ENCODE measurements at regions not wholly inside any gene's neighbourhood (a gene's known extent, or its start where the extent isn't known, plus 50 kb on each side); places are given as distances from the start of the nearest gene placed in this dataset.
"Not testable (repeated sequence)": the region's sequence is repeated elsewhere in the genome, so short reads cannot be mapped to it uniquely, and the experiment has no call there.

DNA sequence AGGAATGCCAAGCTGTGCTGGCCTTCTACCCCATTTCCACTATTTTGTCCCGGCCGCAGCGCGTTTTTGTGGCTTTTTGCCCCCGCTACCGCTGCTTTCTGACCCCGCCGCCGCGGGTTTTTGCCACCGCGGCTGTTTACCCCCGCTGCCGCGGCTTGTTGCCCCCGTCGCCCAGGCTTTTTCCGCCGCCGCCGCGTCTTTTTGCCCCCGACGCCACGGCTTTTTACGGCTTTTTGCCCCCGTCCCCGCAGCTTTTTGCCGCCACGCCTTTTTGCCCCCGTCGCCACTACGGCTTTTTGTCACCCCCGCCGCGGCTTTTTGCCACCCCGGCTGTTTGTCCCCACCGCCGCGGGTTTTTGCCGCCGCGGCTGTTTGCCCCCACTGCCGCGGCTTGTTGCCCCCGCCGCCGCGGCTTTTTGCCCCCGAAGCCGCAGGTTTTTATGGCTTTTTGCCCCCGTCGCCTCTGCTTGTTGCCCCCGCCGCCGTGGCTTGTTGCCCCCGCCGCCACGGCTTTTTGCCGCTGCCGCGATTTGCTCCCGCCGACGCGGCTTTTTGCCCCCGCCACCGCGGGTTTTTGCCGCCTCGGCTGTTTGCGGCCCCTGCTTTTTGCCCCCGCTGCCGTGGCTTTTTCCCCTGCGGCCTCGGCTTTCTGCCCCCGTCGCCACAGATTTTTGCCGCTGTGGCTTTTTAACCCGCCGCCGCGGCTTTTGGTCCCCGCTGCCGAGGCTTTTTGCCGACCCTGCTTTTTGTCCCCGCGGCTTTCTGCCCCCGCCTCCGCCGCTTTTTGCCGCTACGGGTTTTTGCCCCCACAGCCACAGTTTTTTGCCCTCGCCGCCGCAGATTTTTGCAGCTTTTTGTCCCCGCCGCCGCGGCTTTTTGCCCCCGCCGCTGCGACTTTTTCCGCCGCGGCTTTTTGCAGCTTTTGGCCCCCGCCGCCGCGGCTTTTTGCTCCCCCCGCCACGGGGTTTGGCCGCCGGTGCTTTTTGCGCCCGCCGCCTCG is 520.4 kb upstream of the WSB1 start:
- Histone ChIP-seq H3K9me3 (ENCODE audit: control insufficient read depth, insufficient read depth, low read depth, low read length) (no peaks in the 10 kb centered on the region), H3K4me3 (ENCODE audit: low read depth, low read length) (no peak overlapping the region), H3K4me1 (ENCODE audit: control insufficient read depth, insufficient read depth, low read length) (no peaks in the 10 kb centered on the region), H3K36me3 (ENCODE audit: control insufficient read depth in 2 of 2, insufficient read depth in 1 of 2, low read length in 2 of 2) (no peaks in the 10 kb centered on the region), H3K27ac (ENCODE audit: extremely low read depth, low read depth, low read length) (no peak overlapping the region)
- ChIA-PET CTCF (no interaction called here), POLR2A (no interaction called here)
- TF ChIP-seq ZNF677 (tag by site-specific recombination; IDR thresholded peaks at IDR 0.05) (no peak), ZNF621 (tag by site-specific recombination; IDR thresholded peaks at IDR 0.05) (no peak), ZBTB10 (tag by site-specific recombination; IDR thresholded peaks at IDR 0.05) (no peak), ZNF174 (tag by site-specific recombination; IDR thresholded peaks at IDR 0.05) (no peak), ZNF449 (tag by site-specific recombination; IDR thresholded peaks at IDR 0.05) (no peak), KLF7 (tag by site-specific recombination; IDR thresholded peaks at IDR 0.05; ENCODE audit: borderline replicate concordance) (no peak), ZNF529 (tag by site-specific recombination; IDR thresholded peaks at IDR 0.05; ENCODE audit: insufficient replicate concordance) (no peak), ZNF404 (tag by site-specific recombination; IDR thresholded peaks at IDR 0.05) (no peak)

GRCh38 chr17:26774291-26775218 is 519.4 kb upstream of the WSB1 start:
- no peak overlapping the region for H3K4me3 ChIP-seq (ENCODE audit: low read depth, low read length)
- TF ChIP-seq SCRT1 (tag by site-specific recombination; IDR thresholded peaks at IDR 0.05; ENCODE audit: borderline replicate concordance), result no peak
- TF ChIP-seq, protein P1, sequence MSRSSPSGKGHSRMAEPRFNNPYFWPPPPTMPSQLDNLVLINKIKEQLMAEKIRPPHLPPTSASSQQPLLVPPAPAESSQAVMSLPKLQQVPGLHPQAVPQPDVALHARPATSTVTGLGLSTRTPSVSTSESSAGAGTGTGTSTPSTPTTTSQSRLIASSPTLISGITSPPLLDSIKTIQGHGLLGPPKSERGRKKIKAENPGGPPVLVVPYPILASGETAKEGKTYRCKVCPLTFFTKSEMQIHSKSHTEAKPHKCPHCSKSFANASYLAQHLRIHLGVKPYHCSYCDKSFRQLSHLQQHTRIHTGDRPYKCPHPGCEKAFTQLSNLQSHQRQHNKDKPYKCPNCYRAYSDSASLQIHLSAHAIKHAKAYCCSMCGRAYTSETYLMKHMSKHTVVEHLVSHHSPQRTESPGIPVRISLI (tag by site-specific recombination; IDR thresholded peaks at IDR 0.05), result no peak
- no peaks in the 10 kb centered on the region for H3K36me3 ChIP-seq (ENCODE audit: control insufficient read depth in 2 of 2, insufficient read depth in 1 of 2, low read length in 2 of 2)
- H3K9me3 ChIP-seq (ENCODE audit: control insufficient read depth, insufficient read depth, low read depth, low read length), result no peaks in the 10 kb centered on the region
- CTCF ChIA-PET, result interaction anchor here (1.1 kb wide), 1 partner anchor 986 kb away, joined by 4 read pairs; no protein-coding TSS in a partner anchor
- H3K27ac ChIP-seq (ENCODE audit: extremely low read depth, low read depth, low read length), result no peak overlapping the region
- H3K4me1 ChIP-seq (ENCODE audit: control insufficient read depth, insufficient read depth, low read length), result no peaks in the 10 kb centered on the region
- POLR2A ChIA-PET, result no interaction called here

- ChIA-PET POLR2A (no interaction called here), CTCF (interaction anchor here (1.1 kb wide), 1 partner anchor 985 kb away, joined by 4 read pairs; no protein-coding TSS in a partner anchor)
- Histone ChIP-seq H3K27ac (ENCODE audit: extremely low read depth, low read depth, low read length) (no peak overlapping the region), H3K36me3 (ENCODE audit: control insufficient read depth in 2 of 2, insufficient read depth in 1 of 2, low read length in 2 of 2) (no peaks in the 10 kb centered on the region), H3K4me3 (ENCODE audit: low read depth, low read length) (no peak overlapping the region), H3K4me1 (ENCODE audit: control insufficient read depth, insufficient read depth, low read length) (no peaks in the 10 kb centered on the region), H3K9me3 (ENCODE audit: control insufficient read depth, insufficient read depth, low read depth, low read length) (no peaks in the 10 kb centered on the region)
- TF ChIP-seq ZNF157 (tag by site-specific recombination; IDR thresholded peaks at IDR 0.05) (no peak), ZNF629 (tag by site-specific recombination; IDR thresholded peaks at IDR 0.05) (no peak), ZNF311 (tag by site-specific recombination; IDR thresholded peaks at IDR 0.05; ENCODE audit: borderline replicate concordance) (no peak), ZNF248 (tag by site-specific recombination; IDR thresholded peaks at IDR 0.05) (no peak), FEZF1 (tag by site-specific recombination; IDR thresholded peaks at IDR 0.05) (no peak)
- TF ChIP-seq, protein P2, sequence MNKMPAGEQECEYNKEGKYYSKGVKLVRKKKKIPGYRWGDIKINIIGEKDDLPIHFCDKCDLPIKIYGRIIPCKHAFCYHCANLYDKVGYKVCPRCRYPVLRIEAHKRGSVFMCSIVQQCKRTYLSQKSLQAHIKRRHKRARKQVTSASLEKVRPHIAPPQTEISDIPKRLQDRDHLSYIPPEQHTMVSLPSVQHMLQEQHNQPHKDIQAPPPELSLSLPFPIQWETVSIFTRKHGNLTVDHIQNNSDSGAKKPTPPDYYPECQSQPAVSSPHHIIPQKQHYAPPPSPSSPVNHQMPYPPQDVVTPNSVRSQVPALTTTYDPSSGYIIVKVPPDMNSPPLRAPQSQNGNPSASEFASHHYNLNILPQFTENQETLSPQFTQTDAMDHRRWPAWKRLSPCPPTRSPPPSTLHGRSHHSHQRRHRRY (tag by site-specific recombination; IDR thresholded peaks at IDR 0.05), result no peak
Observed at GRCh38 chr17:26775219-26775822, 518.6 kb upstream of the WSB1 start.

DNA sequence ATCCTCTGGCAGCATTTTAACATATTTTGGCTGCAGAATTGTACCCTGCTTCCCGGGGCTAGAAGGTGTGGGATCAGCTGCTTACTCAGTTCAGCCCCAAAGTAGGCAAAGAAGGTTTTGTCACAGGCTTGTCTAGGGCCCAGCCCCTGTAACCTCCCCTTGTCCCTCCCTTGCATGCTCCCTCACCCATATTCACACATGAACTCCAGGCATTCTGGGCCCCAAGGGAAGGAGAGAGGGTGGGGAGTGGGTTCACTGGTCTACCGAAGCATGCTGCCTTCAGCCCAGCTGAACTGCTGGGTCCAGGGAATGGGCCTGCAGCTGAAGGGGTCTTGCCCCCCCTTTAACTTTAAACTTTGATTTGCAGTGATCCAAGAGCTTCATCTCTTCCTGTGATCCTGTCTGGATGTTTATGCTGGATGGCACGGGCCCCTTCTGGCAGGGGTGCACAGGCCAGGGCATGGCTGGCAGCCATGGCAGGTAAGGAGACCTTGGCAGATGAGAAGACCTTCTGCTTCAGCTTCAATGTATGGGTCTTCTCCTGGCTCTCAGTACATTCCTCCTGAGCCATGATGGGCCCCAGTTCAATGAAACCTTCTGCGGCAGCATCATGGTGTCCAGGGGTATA is 513.6 kb upstream of the WSB1 start:
- H3K4me1 ChIP-seq (ENCODE audit: control insufficient read depth, insufficient read depth, low read length); H3K36me3 ChIP-seq (ENCODE audit: control insufficient read depth in 2 of 2, insufficient read depth in 1 of 2, low read length in 2 of 2); H3K4me3 ChIP-seq (ENCODE audit: low read depth, low read length); POLR2A ChIA-PET; H3K9me3 ChIP-seq (ENCODE audit: control insufficient read depth, insufficient read depth, low read depth, low read length); H3K27ac ChIP-seq (ENCODE audit: extremely low read depth, low read depth, low read length); CTCF ChIA-PET: not testable (repeated sequence)

Measured in HEK293 (cell line).